GM23248 (cell line): ENCODE measurements at regions not wholly inside any gene's neighbourhood (a gene's known extent, or its start where the extent isn't known, plus 50 kb on each side); places are given as distances from the start of the nearest gene placed in this dataset.

Experiments used
- DNase-seq: peaks from one replicate; pipeline ENCODE4 v3.0.0-alpha.2; 2015
- H2AFZ ChIP-seq: fragments of 200-600 bp; sonication (generic); 2 replicates; pipeline ENCODE4 v1.6.1; 2016; ENCODE audit warnings: antibody characterized with exemption
- H3F3A ChIP-seq: fragments of 200-600 bp; sonication (generic); 2 replicates; pipeline ENCODE4 v1.6.1; 2016; ENCODE audit warnings: mild to moderate bottlenecking, antibody characterized with exemption, mixed run types; ENCODE audit not compliant: insufficient read depth
- H3K27ac ChIP-seq: fragments of 200-600 bp; sonication (generic); 2 replicates; pipeline ENCODE4 v1.5.1; 2016; ENCODE audit warnings: mild to moderate bottlenecking
- H3K27me3 ChIP-seq: fragments of 200-600 bp; sonication (generic); replicated peaks from 2 replicates; pipeline ENCODE4 v1.6.1; 2016; ENCODE audit warnings: mild to moderate bottlenecking; ENCODE audit not compliant: insufficient read depth
- H3K36me3 ChIP-seq: fragments of 200-600 bp; sonication (generic); 2 replicates; pipeline ENCODE4 v1.6.1; 2016; ENCODE audit warnings: low read depth, mild to moderate bottlenecking
- H3K4me1 ChIP-seq: fragments of 200-600 bp; sonication (generic); 2 replicates; pipeline ENCODE4 v1.6.1; 2016; ENCODE audit warnings: mild to moderate bottlenecking; ENCODE audit not compliant: insufficient read depth
- H3K4me2 ChIP-seq: fragments of 200-600 bp; sonication (generic); one replicate; pipeline ENCODE4 v1.6.1; 2016; ENCODE audit warnings: mild to moderate bottlenecking; ENCODE audit not compliant: unreplicated experiment
- H3K4me3 ChIP-seq: fragments of 200-600 bp; sonication (generic); 2 replicates; pipeline ENCODE4 v1.5.1; 2016; ENCODE audit warnings: mild to moderate bottlenecking
- H3K79me2 ChIP-seq: fragments of 200-600 bp; sonication (generic); 2 replicates; pipeline ENCODE4 v1.6.1; 2016; ENCODE audit warnings: mild to moderate bottlenecking; ENCODE audit not compliant: insufficient read depth
- H3K9ac ChIP-seq: fragments of 200-600 bp; sonication (generic); 2 replicates; pipeline ENCODE4 v1.6.1; 2016; ENCODE audit warnings: mild to moderate bottlenecking
- H3K9me2 ChIP-seq: fragments of 200-600 bp; sonication (generic); 2 replicates; pipeline ENCODE4 v1.6.1; 2016; ENCODE audit warnings: mixed run types, mild to moderate bottlenecking, moderate library complexity; ENCODE audit not compliant: insufficient read depth
- H3K9me3 ChIP-seq: fragments of 200-600 bp; sonication (generic); one replicate; pipeline ENCODE4 v1.6.1; 2017; ENCODE audit warnings: low read depth
- H4K20me1 ChIP-seq: fragments of 200-600 bp; sonication (generic); 2 replicates; pipeline ENCODE4 v1.6.0; 2016; ENCODE audit not compliant: insufficient read depth
- EZH2 ChIP-seq: fragments of 200-600 bp; sonication (generic); IDR thresholded peaks from 2 replicates; pipeline ENCODE4 v1.6.1; 2018; ENCODE audit warnings: antibody characterized with exemption, mild to moderate bottlenecking; ENCODE audit not compliant: insufficient read depth, poor library complexity, severe bottlenecking
- EZH2phosphoT487 ChIP-seq: fragments of 200-600 bp; sonication (generic); IDR thresholded peaks from 2 replicates; pipeline ENCODE4 v1.6.1; 2018; ENCODE audit warnings: antibody characterized with exemption, moderate library complexity, mild to moderate bottlenecking, low read depth; ENCODE audit not compliant: insufficient read depth
- WGBS, 2 experiments: methylation state at CpG; one replicate each; pipeline ENCODE4 v1.1.6; 2015 to 2017; ENCODE audit warnings: low lambda C conversion rate in 2 of 2, low coverage in 1 of 2; ENCODE audit errors: missing lambda C conversion rate in 2 of 2; 5-methylcytosine and 5-hydroxymethylcytosine counted together
- in situ Hi-C: fragments of 300-500 bp; cut with MboI; formaldehyde crosslinking; loops from 2 replicates; pipeline ENCODE4 v1.15.0; 2020

DNA sequence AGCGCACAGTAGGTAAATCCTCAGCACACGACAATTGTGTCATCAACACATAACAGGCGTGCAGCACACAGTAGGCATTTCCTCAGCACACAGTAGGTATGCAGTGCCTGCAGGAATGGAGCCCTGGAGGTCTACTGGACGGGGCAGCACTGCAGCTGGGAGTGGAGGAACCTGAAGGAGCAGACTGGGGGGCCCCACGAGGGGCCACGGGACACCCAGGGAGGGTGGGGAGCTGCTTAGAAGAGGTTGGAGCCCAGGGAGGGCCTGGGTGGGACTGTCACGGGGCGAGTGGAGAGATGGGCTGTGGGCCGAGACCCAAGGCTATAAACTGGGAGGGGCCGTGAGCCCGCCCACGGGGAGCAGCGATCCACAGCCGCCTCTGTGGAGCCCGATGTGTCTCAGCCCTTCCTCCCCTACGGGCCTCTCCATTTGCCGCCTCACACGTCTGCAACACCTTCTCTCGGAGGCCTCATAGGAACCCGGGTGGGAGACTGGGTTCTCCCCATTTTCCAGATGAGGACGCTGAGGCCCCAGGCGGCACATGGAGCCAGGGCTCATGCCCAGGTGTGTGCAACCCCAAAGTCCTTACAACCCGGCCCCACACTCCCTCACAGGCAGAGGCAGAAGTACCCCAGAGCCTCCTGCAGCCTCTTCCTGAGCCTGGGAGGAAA, 101.5 kb downstream of the MICALL2 start:
- no peak overlapping the region for H3K4me3 ChIP-seq
- TF ChIP-seq EZH2phosphoT487 = no peak
- no peak for TF ChIP-seq EZH2
- WGBS, 2 experiments = 32 to 40% methylated on average over 21 to 23 of the region's 23 CpGs

DNA sequence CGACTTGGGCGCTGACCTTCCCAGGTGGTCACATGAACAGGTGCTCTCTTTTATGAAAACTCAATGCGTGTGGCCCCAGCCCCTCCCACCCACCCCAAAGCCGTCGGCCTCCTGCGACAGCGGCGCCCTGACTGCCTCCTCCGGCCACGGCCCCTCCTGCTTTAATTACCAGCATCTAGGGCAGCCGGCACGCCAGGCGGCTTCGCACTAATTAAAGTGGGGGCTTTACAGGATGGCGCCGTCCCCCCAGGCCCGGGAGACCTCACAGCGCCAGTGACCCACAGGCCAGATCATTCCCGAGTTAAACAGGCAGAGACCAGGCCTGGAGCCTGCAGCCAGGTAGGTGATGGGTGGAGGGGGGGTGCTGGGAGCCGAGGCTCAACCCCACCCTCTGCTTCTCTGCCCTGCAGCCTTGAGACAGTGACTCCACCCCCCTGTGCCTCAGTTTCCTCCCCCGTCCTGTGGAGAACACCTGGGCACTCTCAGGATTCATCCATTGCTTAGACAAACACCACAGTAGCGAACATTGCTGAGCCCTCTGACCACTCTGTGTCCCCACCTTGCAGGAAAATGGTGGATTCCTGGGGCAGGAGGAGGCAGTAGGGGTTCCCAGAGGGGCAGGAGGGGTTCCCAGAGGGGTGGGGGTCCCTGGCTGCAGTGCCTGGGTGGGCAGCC, 100.8 kb downstream of the MICALL2 start:
- no peak overlapping the region for H3K9ac ChIP-seq
- H3K4me3 ChIP-seq = no peak overlapping the region
- H3K9me2 ChIP-seq = no peaks in the 10 kb centered on the region
- no peak overlapping the region for H2AFZ ChIP-seq
- WGBS, 2 experiments = 39 to 41% methylated on average over 13 to 22 of the region's 22 CpGs
- DNase-seq = no peak
- TF ChIP-seq EZH2phosphoT487 (no peak), EZH2 (no peak)
- no peaks in the 10 kb centered on the region for H3F3A ChIP-seq
- peaks cover 14% of the 10 kb centered on the region for H3K27me3 ChIP-seq
- H3K36me3 ChIP-seq = no peaks in the 10 kb centered on the region
- no peaks in the 10 kb centered on the region for H4K20me1 ChIP-seq
- no peaks in the 10 kb centered on the region for H3K9me3 ChIP-seq
- in situ Hi-C loops = no loop called here
- no peak overlapping the region for H3K27ac ChIP-seq
- H3K79me2 ChIP-seq = no peaks in the 10 kb centered on the region
- H3K4me1 ChIP-seq = no peaks in the 10 kb centered on the region
- H3K4me2 ChIP-seq = no peak overlapping the region

More for the DNA sequence above, 101.5 kb downstream of the MICALL2 start:
- peaks cover 17% of the 10 kb centered on the region for H3K27me3 ChIP-seq
- H3K4me2 ChIP-seq = no peak overlapping the region
- peak; percentile 48 for DNase-seq
- H3K36me3 ChIP-seq = no peaks in the 10 kb centered on the region
- H3K9me3 ChIP-seq = no peaks in the 10 kb centered on the region
- in situ Hi-C loops = no loop called here
- H3K27ac ChIP-seq = no peak overlapping the region
- no peaks in the 10 kb centered on the region for H3K79me2 ChIP-seq
- no peak overlapping the region for H3K9ac ChIP-seq
- no peaks in the 10 kb centered on the region for H3F3A ChIP-seq
- H2AFZ ChIP-seq = no peak overlapping the region
- no peaks in the 10 kb centered on the region for H3K9me2 ChIP-seq
- H4K20me1 ChIP-seq = no peaks in the 10 kb centered on the region
- H3K4me1 ChIP-seq = no peaks in the 10 kb centered on the region

DNA sequence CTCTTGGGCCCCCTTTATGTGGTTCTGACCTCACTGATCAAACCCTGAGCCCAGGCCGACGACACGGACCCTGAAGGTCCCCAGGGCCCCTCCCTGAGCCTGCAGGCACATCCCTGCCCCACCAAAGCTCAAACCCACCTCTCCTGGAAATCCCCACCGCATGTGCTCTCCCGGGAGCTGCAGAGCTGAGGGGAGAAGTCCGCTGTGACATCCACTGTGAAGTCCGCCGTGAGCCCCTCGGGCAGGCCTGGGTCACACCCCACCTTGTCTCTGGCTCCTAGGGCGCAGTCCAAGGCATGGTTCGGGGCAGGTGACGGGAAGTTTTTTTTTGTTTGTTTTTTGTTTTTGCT, 100.2 kb downstream of the MICALL2 start:
- Histone ChIP-seq H3F3A (no peaks in the 10 kb centered on the region), H3K27me3 (peaks cover 11% of the 10 kb centered on the region), H3K4me2 (no peak overlapping the region), H4K20me1 (no peaks in the 10 kb centered on the region), H2AFZ (no peak overlapping the region), H3K4me3 (no peak overlapping the region), H3K4me1 (no peaks in the 10 kb centered on the region), H3K79me2 (no peaks in the 10 kb centered on the region), H3K36me3 (no peaks in the 10 kb centered on the region), H3K27ac (no peak overlapping the region), H3K9me3 (no peaks in the 10 kb centered on the region), H3K9me2 (no peaks in the 10 kb centered on the region), H3K9ac (no peak overlapping the region)
- no peak for DNase-seq
- 47 to 57% methylated on average over 10 to 12 of the region's 12 CpGs for WGBS, 2 experiments
- TF ChIP-seq EZH2 = no peak
- TF ChIP-seq EZH2phosphoT487 = no peak
- in situ Hi-C loops = no loop called here

DNA sequence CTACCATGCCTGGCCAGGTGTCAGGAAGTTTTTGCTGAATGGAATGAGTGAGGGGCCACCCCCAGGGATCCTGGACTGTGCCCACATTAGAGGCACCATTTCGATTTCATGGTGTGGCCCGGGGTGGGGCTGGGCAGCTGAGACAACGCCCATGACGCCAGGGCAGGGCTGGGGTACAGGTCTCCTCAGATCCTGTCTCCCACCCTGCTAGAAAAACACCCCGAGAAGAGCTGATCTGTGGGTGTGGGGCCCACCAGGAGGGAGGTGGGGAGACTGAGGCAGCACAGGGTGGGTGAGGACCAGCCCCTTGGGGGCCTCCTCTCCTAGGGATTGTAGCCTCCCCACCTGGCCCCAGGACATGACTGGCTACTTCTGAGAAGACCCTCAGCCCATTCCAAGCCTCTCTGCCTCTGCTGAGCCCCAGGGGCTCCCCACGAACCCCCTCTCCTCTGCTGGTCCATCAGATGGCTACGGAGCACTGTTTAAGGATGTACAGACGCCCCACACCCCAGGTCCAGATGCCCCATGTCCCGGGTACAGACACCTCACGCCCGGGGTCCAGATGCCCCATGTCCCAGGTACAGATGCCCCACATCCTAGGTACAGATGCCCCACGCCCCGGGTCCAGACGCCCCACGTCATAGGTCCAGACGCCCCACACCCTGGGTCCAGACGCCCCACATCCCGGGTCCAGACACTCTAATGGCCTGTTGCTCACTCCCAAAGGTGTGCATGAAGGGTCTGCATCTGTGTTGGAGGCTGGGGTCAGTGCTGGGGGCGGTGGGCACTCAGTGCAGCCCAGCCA, 99.4 kb downstream of the MICALL2 start:
- H3K4me3 ChIP-seq = no peak overlapping the region
- no peaks in the 10 kb centered on the region for H3K79me2 ChIP-seq
- in situ Hi-C loops = no loop called here
- H3K9me3 ChIP-seq = no peaks in the 10 kb centered on the region
- no peaks in the 10 kb centered on the region for H3K36me3 ChIP-seq
- no peaks in the 10 kb centered on the region for H3F3A ChIP-seq
- no peak overlapping the region for H3K9ac ChIP-seq
- no peaks in the 10 kb centered on the region for H3K4me1 ChIP-seq
- WGBS, 2 experiments = 64 to 68% methylated on average over 19 of the region's 19 CpGs
- no peak for DNase-seq
- no peak overlapping the region for H2AFZ ChIP-seq
- TF ChIP-seq EZH2phosphoT487 (no peak), EZH2 (no peak)
- no peaks in the 10 kb centered on the region for H3K9me2 ChIP-seq
- H3K27me3 ChIP-seq = peaks cover 4% of the 10 kb centered on the region
- no peak overlapping the region for H3K4me2 ChIP-seq
- H4K20me1 ChIP-seq = no peaks in the 10 kb centered on the region
- H3K27ac ChIP-seq = no peak overlapping the region
